Heart left ventricle (tissue), 16 donors: ENCODE measurements at regions not wholly inside any gene's neighbourhood (a gene's known extent, or its start where the extent isn't known, plus 50 kb on each side); places are given as distances from the start of the nearest gene placed in this dataset.

Source experiments
- ATAC-seq, 4 donors: fragments of 200-7000 bp; cut with Tn5 transposase; one replicate each; pipeline ENCODE4 v1.9.1; 2020 to 2022; ENCODE audit warnings: moderate library complexity in 4 of 4, mild to moderate bottlenecking in 3 of 4, moderate number of reproducible peaks in 1 of 4
- DNase-seq, 5 donors: peaks; one replicate each; pipeline ENCODE4 v3.0.0-alpha.2; 2020
- H3K27ac ChIP-seq, 12 donors: fragments of 200-600 bp; sonication (generic) in 4 of 12; one replicate each; pipeline versions ENCODE4 v1.5.0 to v1.8.0; 2016 to 2022; ENCODE audit warnings: mild to moderate bottlenecking in 2 of 12
- H3K27me3 ChIP-seq, 9 donors: fragments of 200-600 bp; sonication (generic) in 2 of 9; one replicate each; pipeline versions ENCODE4 v1.5.1 to v1.8.0; 2016 to 2022; ENCODE audit warnings: mild to moderate bottlenecking in 3 of 9
- H3K36me3 ChIP-seq, 9 donors: fragments of 200-600 bp; sonication (generic) in 2 of 9; one replicate each; pipeline versions ENCODE4 v1.5.0 to v1.8.0; 2018 to 2022; ENCODE audit warnings: mild to moderate bottlenecking in 2 of 9
- H3K4me1 ChIP-seq, 12 donors: fragments of 200-600 bp; sonication (generic) in 4 of 12; one replicate each; pipeline versions ENCODE4 v1.5.0 to v1.8.0; 2016 to 2022; ENCODE audit warnings: mild to moderate bottlenecking in 3 of 12
- H3K4me3 ChIP-seq, 12 donors: fragments of 200-600 bp; sonication (generic) in 4 of 12; one replicate each; pipeline versions ENCODE4 v1.5.0 to v1.8.0; 2017 to 2022; ENCODE audit warnings: mild to moderate bottlenecking in 9 of 12, moderate library complexity in 4 of 12
- H3K9me3 ChIP-seq, 12 donors: fragments of 200-600 bp; sonication (generic) in 4 of 12; one replicate each; pipeline versions ENCODE4 v1.5.0 to v1.8.0; 2016 to 2022; ENCODE audit warnings: mild to moderate bottlenecking in 1 of 12
- CTCF ChIP-seq, 12 donors: fragments of 200-600 bp; sonication (generic) in 4 of 12; IDR thresholded peaks; one replicate each; pipeline versions ENCODE4 v1.5.0 to v1.8.0; 2018 to 2022; ENCODE audit warnings: antibody characterized with exemption in 12 of 12, mild to moderate bottlenecking in 5 of 12
- POLR2A ChIP-seq, 2 donors: fragments of 450-650 bp; IDR thresholded peaks; one replicate each; pipeline ENCODE4 v1.6.1; 2017; ENCODE audit warnings: antibody characterized with exemption in 2 of 2, mild to moderate bottlenecking in 2 of 2, moderate library complexity in 2 of 2
- WGBS, 4 donors: extraction: QIAGEN DNeasy Blood & Tissue Kit in 2 of 4; methylation state at CpG; one replicate each; pipeline versions ENCODE4 v1.1.5 to v1.1.7; 2013 to 2018; 5-methylcytosine and 5-hydroxymethylcytosine counted together
- intact Hi-C, 10 donors: fragments of 100-400 bp; cut with DNase I; formaldehyde crosslinking; loops; one replicate each; pipeline versions ENCODE4 v1.11.1 to v1.14.2; 2022
- donor health status: ischemic (EF 13 %, LVEDD 7.1; RV severe dilation, severe dysfunction).
- donor health status: healthy with polysubstance abuse.
- donor health status: DM: no; HTN: yes; CAD: no.
- donor health status: DM: no; HTN: no; CAD: no.
- donor health status: ischemic (EF 25% LVEDD 6.9; RV normal size, moderate dysfunction).
- donor health status: ischemic (EF 25% LVEDD 5.7; RV mildly dilated, moderate dysfunction).
- donor health status: healthy.
- donor health status: DM: yes; HTN: yes; CAD: no.
- donor health status: ischemic (EF 35%, LVEDD 5.7; RV mildly dilated, moderate dysfunction).
- donor health status: nonischemic (EF 11% LVEDD 7.7; RV severe dilation, severe dysfunction).
- donor health status: DM: yes; HTN: yes; CAD: no.
- donor health status: PGD.
- donor health status: ischemic (EF 29% LVEDD 5.4; RV normal size, mild dysfunction).
- donor health status: nonischemic (EF 23%, LVEDD 6.1; RV moderate dilation, normal function).

GRCh38 chr1:95615421-95615820 lies 381.4 kb downstream of the RWDD3 start:
- intact Hi-C loops: no loop called here
- Histone ChIP-seq H3K27me3 (no peaks in the 10 kb centered on the region), H3K4me3 (no peak overlapping the region), H3K27ac (no peak overlapping the region), H3K36me3 (no peaks in the 10 kb centered on the region), H3K9me3 (no peaks in the 10 kb centered on the region), H3K4me1 (no peaks in the 10 kb centered on the region)
- WGBS, 4 donors: 80 to 91% (median 85%) methylated on average over 3 of the region's 3 CpGs
- DNase-seq: no peak
- ATAC-seq: no peak
- TF ChIP-seq CTCF (IDR thresholded peaks at IDR 0.05): no peak
- no peak for TF ChIP-seq POLR2A (IDR thresholded peaks at IDR 0.05)

GRCh38 chr1:95620076-95620475 lies 386.1 kb downstream of the RWDD3 start:
- Histone ChIP-seq H3K9me3 (no peaks in the 10 kb centered on the region), H3K4me1 (no peaks in the 10 kb centered on the region), H3K36me3 (no peaks in the 10 kb centered on the region), H3K27me3 (no peaks in the 10 kb centered on the region), H3K4me3 (no peak overlapping the region), H3K27ac (no peak overlapping the region)
- WGBS, 4 donors: 93 to 95% (median 94%) methylated on average over 5 of the region's 5 CpGs
- intact Hi-C loops: no loop called here
- ATAC-seq: no peak
- DNase-seq: no peak
- TF ChIP-seq POLR2A (IDR thresholded peaks at IDR 0.05) (no peak), CTCF (IDR thresholded peaks at IDR 0.05) (no peak)

GRCh38 chr1:95622609-95623008 lies 388.6 kb downstream of the RWDD3 start:
- H3K27me3 ChIP-seq: no peaks in the 10 kb centered on the region
- no peaks in the 10 kb centered on the region for H3K4me1 ChIP-seq
- H3K4me3 ChIP-seq: no peak overlapping the region
- DNase-seq (no peak), ATAC-seq (no peak)
- no peak for TF ChIP-seq POLR2A (IDR thresholded peaks at IDR 0.05)
- no peak for TF ChIP-seq CTCF (IDR thresholded peaks at IDR 0.05)
- no peaks in the 10 kb centered on the region for H3K36me3 ChIP-seq
- intact Hi-C loops: no loop called here
- WGBS, 4 donors: 40 to 65% (median 53%) methylated on average over 5 of the region's 5 CpGs
- no peaks in the 10 kb centered on the region for H3K9me3 ChIP-seq
- no peak overlapping the region for H3K27ac ChIP-seq

- no peak overlapping the region for H3K27ac ChIP-seq
- 85 to 94% (median 89%) methylated on average over 1 of the region's 1 CpG for WGBS, 4 donors
- H3K4me1 ChIP-seq: no peaks in the 10 kb centered on the region
- ATAC-seq (no peak), DNase-seq (no peak)
- intact Hi-C loops: no loop called here
- H3K27me3 ChIP-seq: no peaks in the 10 kb centered on the region
- H3K4me3 ChIP-seq: no peak overlapping the region
- TF ChIP-seq CTCF (IDR thresholded peaks at IDR 0.05) (no peak), POLR2A (IDR thresholded peaks at IDR 0.05) (no peak)
- H3K9me3 ChIP-seq: peaks cover 0 to 3% (median 0%) of the 10 kb centered on the region in 12 donors
- H3K36me3 ChIP-seq: no peaks in the 10 kb centered on the region
Observed at GRCh38 chr1:95625224-95625623, 391.2 kb downstream of the RWDD3 start.
